Brain microvascular endothelial cell (primary cell): ENCODE measurements at regions not wholly inside any gene's neighbourhood (a gene's known extent, or its start where the extent isn't known, plus 50 kb on each side); places are given as distances from the start of the nearest gene placed in this dataset.

Experiments used
- DNase-seq: peaks from one replicate; pipeline ENCODE4 v3.0.0-alpha.2; 2020
- H3K27ac ChIP-seq: fragments of 250-450 bp; sonication (Bioruptor Pico); 2 replicates; pipeline ENCODE4 v1.5.1; 2020; ENCODE audit warnings: mild to moderate bottlenecking, moderate library complexity
- H3K27me3 ChIP-seq: fragments of 250-450 bp; sonication (Bioruptor Pico); replicated peaks from 2 replicates; pipeline ENCODE4 v1.5.1; 2020; ENCODE audit warnings: mild to moderate bottlenecking
- H3K36me3 ChIP-seq: fragments of 250-450 bp; sonication (Bioruptor Pico); replicated peaks from 2 replicates; pipeline ENCODE4 v1.5.1; 2020; ENCODE audit warnings: mild to moderate bottlenecking
- H3K4me3 ChIP-seq: 2 replicates; pipeline ENCODE4 v1.5.1; 2011; ENCODE audit warnings: low read depth, mild to moderate bottlenecking, control low read depth, low read length, moderate library complexity
- in situ Hi-C: cut with HindIII; loops from 2 replicates; pipeline ENCODE4 v1.10.0; 2017; ENCODE audit warnings: low sequenced_read_pairs, low pct_ligation_motif_present
- TF ChIP-seq, protein P1 (sequence below): IDR thresholded peaks from 2 replicates; pipeline ENCODE4 v1.5.1; 2011; ENCODE audit warnings: low read depth, mild to moderate bottlenecking, moderate library complexity, low read length, control low read depth, inconsistent platforms; ENCODE audit errors: missing control alignments

DNA sequence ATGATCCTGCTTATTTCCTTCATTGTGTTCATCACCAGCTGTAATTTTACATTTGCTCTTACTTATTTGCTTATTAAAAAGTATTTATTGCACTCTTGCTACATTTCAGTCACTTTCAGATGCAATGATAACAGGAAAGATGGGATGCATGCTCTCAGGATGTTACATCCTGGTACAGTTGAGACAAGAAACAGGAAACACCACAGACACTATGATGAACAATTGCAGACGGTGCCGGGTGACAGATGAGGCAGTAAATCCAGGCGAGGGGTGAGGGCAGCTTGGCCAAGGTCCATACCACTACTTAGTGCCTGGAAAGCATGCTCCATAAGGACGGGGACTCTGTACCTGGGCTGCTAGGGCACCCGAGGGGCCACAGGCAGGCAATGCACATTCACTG lies 156.6 kb upstream of the RAB4A start:
- Histone ChIP-seq H3K27ac (no peak overlapping the region), H3K27me3 (no peaks in the 10 kb centered on the region), H3K36me3 (no peaks in the 10 kb centered on the region), H3K4me3 (no peak overlapping the region)
- DNase-seq: no peak
- in situ Hi-C loops: no loop called here
- TF ChIP-seq, protein P1, sequence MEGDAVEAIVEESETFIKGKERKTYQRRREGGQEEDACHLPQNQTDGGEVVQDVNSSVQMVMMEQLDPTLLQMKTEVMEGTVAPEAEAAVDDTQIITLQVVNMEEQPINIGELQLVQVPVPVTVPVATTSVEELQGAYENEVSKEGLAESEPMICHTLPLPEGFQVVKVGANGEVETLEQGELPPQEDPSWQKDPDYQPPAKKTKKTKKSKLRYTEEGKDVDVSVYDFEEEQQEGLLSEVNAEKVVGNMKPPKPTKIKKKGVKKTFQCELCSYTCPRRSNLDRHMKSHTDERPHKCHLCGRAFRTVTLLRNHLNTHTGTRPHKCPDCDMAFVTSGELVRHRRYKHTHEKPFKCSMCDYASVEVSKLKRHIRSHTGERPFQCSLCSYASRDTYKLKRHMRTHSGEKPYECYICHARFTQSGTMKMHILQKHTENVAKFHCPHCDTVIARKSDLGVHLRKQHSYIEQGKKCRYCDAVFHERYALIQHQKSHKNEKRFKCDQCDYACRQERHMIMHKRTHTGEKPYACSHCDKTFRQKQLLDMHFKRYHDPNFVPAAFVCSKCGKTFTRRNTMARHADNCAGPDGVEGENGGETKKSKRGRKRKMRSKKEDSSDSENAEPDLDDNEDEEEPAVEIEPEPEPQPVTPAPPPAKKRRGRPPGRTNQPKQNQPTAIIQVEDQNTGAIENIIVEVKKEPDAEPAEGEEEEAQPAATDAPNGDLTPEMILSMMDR: no peak

DNA sequence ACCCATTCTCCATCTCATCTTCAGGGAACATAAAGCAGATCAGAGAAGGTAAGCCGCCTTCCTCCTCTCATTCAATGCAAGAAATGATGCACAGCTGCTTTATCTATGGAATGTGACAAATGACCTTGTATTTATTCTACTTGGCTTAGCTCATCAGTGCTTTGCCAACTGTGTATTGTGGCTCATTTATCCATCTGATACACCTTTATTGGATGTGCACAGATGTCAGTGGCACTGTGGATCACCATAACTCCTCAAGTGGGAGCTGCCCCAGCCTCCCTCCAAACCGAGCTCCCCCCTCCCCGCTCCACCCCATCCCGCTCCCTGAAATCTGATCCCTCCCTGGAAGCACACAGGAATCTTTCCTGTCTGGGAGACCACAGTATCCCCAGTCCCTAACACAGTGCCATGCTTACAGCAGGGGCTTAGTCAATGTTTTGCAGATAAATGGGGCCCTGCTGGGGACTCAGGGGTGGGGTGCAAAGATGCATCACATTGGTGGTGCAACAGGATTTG lies 156.0 kb upstream of the RAB4A start:
- no peaks in the 10 kb centered on the region for H3K36me3 ChIP-seq
- no peak overlapping the region for H3K27ac ChIP-seq
- TF ChIP-seq, protein P1: no peak
- no peaks in the 10 kb centered on the region for H3K27me3 ChIP-seq
- no peak overlapping the region for H3K4me3 ChIP-seq
- in situ Hi-C loops: no loop called here
- no peak for DNase-seq

DNA sequence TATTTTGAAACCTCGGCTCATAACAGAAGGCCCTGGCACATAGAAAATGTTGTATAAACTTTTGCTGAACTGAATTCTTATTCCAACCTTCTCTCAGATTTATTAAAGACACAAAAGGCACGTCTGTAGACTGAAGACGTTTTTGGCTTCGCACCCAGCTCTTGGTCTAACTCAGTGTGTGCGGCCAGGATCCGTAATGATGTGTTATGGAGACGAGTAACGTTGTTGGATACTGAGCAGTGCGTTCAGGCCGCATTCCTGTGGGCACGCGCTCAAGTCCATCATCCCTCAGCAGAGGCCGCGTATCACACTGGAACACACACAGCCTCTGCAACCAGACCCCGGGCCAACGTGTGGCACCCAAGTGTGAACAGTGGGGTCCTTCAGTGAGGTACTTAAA lies 154.8 kb upstream of the RAB4A start:
- DNase-seq: no peak
- TF ChIP-seq, protein P1: no peak
- in situ Hi-C loops: no loop called here
- no peaks in the 10 kb centered on the region for H3K27me3 ChIP-seq
- H3K36me3 ChIP-seq: no peaks in the 10 kb centered on the region
- H3K4me3 ChIP-seq: no peak overlapping the region
- H3K27ac ChIP-seq: no peak overlapping the region

DNA sequence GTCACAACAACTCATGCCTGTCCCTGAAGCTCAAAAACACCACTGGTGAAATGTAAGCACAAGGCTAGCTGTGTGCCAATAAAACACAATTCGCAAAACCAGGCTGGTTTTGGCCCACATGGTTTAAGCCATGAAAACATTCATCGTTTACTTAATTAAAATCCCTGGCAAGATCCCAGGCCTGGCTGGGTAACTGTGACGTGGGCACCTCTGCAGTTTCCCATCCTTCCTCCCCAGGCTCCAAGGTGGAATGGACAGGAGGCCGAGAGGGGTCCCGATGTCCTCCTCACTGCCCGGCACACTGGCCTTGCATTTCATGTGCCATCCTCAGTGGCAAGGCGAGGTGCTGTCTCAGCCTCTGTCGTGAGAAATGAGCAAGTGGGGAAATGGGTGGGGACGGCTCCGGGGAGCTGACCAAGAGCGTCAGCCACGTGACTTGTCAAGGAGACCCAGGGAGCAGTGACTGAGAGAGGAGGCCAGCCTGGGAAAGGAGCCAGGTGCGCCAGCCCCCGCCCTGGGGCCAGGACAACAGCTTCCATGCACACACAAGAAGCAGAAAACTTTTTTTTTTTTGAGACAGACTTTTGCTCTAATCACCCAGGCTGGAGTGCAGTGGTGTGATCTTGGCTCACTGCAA lies 153.1 kb upstream of the RAB4A start:
- Histone ChIP-seq H3K27ac (no peak overlapping the region), H3K27me3 (no peaks in the 10 kb centered on the region), H3K4me3 (no peak overlapping the region), H3K36me3 (no peaks in the 10 kb centered on the region)
- in situ Hi-C loops: no loop called here
- no peak for DNase-seq
- TF ChIP-seq, protein P1: no peak

DNA sequence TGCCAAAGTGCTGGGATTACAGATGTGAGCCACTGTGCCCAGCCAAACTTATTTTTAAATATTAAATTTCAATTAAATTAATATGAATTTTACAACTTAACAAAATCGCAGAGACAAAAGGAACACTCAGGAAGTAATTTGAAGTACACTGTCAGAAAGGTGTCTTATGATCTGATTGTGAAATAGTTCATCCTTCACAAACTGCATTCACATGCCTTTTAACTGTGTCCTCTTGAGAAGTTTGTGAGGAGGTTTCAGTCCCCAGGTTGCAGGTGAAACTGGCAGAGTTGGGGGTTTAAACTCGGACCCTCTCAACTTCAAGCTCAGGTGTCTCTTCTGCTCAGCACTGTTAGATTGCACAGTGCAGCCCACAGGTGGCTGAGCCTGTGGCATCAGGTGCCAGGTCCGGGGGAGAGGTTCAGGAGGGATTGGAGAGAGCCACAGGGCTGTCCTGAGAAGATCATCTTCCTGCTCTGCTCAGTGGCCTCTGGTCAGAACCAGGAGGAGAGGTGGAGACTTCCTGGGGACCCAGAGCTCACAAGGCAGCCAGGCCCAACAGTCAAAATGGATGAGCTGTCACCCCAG lies 152.3 kb upstream of the RAB4A start:
- no peak overlapping the region for H3K27ac ChIP-seq
- no peaks in the 10 kb centered on the region for H3K27me3 ChIP-seq
- DNase-seq: no peak
- no peaks in the 10 kb centered on the region for H3K36me3 ChIP-seq
- H3K4me3 ChIP-seq: no peak overlapping the region
- TF ChIP-seq, protein P1: no peak
- in situ Hi-C loops: no loop called here

DNA sequence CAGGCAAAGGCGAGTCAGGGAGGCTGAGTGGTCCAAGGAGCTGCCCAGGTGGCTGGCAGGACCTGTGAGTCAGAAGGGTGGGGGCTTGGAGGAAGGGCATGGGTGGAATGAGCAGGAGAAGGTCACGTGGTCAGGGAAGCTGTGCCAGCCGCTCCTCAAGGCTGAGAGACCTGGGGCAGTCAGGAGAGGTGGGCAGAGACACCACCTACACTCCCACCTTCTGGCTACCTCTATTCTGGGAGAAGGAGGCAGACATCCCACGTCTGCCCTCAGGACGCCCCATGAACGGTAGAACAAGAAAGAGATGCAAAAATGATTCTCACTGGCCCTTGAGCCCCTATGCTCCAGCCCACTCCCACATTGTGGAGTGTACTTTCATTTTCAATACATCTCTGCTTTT lies 151.8 kb upstream of the RAB4A start:
- TF ChIP-seq, protein P1: no peak
- in situ Hi-C loops: no loop called here
- no peak for DNase-seq

More for the DNA sequence above, 151.8 kb upstream of the RAB4A start:
- H3K4me3 ChIP-seq: no peak overlapping the region
- no peaks in the 10 kb centered on the region for H3K36me3 ChIP-seq
- H3K27ac ChIP-seq: no peak overlapping the region
- H3K27me3 ChIP-seq: no peaks in the 10 kb centered on the region
